ENCODE measurements at regions not wholly inside any gene's neighbourhood (a gene's known extent, or its start where the extent isn't known, plus 50 kb on each side); places are given as distances from the start of the nearest gene placed in this dataset.

DNA sequence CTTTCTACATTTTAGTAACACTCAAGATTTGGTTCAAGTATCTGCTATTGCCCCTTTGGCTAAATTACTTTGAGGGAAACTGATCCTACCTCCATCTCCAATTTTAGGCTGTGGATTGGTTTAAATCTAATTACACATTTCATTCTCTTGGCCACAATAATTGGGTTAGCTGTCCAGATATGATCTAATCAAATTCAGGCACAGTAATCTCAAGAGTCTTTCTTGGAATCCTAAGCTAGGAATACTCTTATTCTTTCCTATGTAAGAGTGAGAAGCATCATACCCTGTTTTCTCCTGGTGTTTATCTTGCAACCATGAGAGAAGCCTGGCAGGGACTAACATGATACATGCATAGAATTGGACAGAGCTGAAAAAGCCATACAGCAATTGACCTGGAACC lies 300.4 kb upstream of the MARCKS start:
- TF ChIP-seq POLR2A (IDR thresholded peaks at IDR 0.05; ENCODE audit: low read length), result no peak
- TF ChIP-seq GATA1 (IDR thresholded peaks at IDR 0.05; ENCODE audit: low read depth, low read length), result no peak
